ENCODE measurements at regions not wholly inside any gene's neighbourhood (a gene's known extent, or its start where the extent isn't known, plus 50 kb on each side); places are given as distances from the start of the nearest gene placed in this dataset.

DNA sequence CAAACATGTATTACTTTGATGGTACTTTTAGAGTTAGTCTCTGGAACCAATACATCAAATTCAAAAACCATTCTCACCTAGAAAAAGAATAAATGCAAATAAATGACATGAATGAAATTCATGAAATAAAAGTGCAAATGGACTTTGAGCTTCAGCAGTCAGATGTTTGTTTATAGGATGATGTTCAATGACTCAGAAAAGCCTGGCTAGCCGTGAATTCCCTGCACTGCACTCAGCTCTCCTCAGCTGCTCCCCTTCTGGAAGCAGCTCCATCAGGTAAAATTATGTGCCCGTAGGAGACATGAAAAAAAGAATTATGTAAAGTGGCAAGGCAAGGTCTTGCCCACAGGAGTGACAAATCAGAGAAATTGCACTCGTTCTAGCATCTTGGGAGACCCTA, 390.6 kb downstream of the GPM6A start:
- intact Hi-C loops (cut with DNase I; ENCODE audit: low total_unique reads): no loop called here
- Histone ChIP-seq H3K36me3 (no peaks in the 10 kb centered on the region), H3K9me3 (peaks cover 0 to 7% (median 0%) of the 10 kb centered on the region in 3 donors), H3K27me3 (no peaks in the 10 kb centered on the region), H3K4me1 (peaks cover 0 to 30% (median 0%) of the 10 kb centered on the region in 4 donors), H3K27ac (no peak overlapping the region), H3K4me3 (no peak overlapping the region)
- DNase-seq: no peak
- TF ChIP-seq, protein P1, sequence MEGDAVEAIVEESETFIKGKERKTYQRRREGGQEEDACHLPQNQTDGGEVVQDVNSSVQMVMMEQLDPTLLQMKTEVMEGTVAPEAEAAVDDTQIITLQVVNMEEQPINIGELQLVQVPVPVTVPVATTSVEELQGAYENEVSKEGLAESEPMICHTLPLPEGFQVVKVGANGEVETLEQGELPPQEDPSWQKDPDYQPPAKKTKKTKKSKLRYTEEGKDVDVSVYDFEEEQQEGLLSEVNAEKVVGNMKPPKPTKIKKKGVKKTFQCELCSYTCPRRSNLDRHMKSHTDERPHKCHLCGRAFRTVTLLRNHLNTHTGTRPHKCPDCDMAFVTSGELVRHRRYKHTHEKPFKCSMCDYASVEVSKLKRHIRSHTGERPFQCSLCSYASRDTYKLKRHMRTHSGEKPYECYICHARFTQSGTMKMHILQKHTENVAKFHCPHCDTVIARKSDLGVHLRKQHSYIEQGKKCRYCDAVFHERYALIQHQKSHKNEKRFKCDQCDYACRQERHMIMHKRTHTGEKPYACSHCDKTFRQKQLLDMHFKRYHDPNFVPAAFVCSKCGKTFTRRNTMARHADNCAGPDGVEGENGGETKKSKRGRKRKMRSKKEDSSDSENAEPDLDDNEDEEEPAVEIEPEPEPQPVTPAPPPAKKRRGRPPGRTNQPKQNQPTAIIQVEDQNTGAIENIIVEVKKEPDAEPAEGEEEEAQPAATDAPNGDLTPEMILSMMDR (IDR thresholded peaks at IDR 0.05): no peak

DNA sequence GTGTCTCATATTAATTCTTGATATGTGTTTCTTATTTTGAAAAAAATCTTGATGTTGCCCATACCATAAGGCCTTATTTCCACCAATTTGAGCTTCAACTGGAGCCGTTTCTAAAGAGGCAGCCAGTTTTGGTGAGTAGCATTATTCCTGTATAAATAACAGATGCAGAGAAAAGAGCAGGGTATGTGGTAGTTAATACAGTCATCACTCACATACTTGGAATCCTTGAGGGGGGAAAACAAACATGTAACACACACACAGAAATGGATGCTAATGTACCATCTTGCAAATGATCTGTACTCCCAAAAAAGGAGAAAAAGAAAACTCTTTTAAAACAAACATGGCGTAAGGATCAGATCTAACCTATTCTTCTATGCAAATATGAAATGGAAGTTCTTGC, 389.7 kb downstream of the GPM6A start:
- TF ChIP-seq, protein P1 (IDR thresholded peaks at IDR 0.05): no peak
- Histone ChIP-seq H3K9me3 (no peaks in the 10 kb centered on the region), H3K4me1 (peaks cover 0 to 30% (median 0%) of the 10 kb centered on the region in 4 donors), H3K27me3 (no peaks in the 10 kb centered on the region), H3K27ac (no peak overlapping the region), H3K4me3 (no peak overlapping the region), H3K36me3 (no peaks in the 10 kb centered on the region)
- intact Hi-C loops (cut with DNase I; ENCODE audit: low total_unique reads): no loop called here
- DNase-seq: no peak

DNA sequence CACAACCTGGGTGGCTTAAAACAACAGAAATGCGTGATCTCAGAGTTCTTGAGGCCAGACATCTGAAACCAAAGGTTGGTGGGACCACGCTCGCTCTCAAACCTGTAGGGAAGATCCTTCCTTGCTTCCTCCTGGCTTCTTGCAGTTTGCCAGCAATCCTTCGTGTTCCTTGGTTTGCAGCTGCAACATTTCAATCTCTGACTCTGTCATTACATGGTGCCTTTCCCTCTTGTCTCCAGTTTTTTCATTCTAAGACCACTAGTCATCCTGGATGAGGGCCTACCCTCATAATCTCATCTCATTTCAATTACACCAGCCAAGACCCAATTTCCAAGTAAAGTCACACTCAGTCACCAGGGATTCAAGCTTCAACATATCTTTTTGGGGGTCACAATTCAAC, 388.0 kb downstream of the GPM6A start:
- no peaks in the 10 kb centered on the region for H3K9me3 ChIP-seq
- intact Hi-C loops (cut with DNase I; ENCODE audit: low total_unique reads): no loop called here
- H3K4me3 ChIP-seq: no peak overlapping the region
- H3K27me3 ChIP-seq: no peaks in the 10 kb centered on the region
- H3K4me1 ChIP-seq: peaks cover 0 to 23% (median 0%) of the 10 kb centered on the region in 4 donors
- no peaks in the 10 kb centered on the region for H3K36me3 ChIP-seq
- H3K27ac ChIP-seq: no peak overlapping the region
- TF ChIP-seq, protein P1 (IDR thresholded peaks at IDR 0.05): no peak
- no peak for DNase-seq

DNA sequence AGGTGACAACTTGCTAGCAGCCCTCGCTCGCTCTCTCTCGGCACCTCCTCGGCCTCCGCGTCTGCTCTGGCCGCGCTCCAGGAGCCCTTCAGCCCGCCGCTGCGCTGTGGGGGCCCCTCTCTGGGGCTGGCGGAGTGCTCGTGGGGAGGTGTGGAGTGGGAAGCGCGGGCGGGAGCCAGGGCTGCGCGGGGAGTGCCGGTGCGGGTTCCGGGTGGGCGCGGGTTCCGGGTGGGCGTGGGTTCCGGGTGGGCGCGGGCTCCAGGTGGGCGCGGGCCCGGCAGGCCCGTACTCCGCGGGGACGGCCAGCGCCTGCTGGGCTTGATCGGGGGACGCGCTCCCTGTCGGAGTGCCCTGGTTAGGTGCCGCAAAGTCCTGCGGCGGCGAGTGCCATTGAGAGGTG, 384.3 kb downstream of the GPM6A start:
- Histone ChIP-seq H3K27me3 (no peaks in the 10 kb centered on the region), H3K4me3 (peak overlapping the region in 1 of 2 donors; percentile 39), H3K36me3 (no peaks in the 10 kb centered on the region), H3K4me1 (no peaks in the 10 kb centered on the region), H3K9me3 (no peaks in the 10 kb centered on the region), H3K27ac (no peak overlapping the region)
- TF ChIP-seq, protein P1 (IDR thresholded peaks at IDR 0.05): no peak
- intact Hi-C loops (cut with DNase I; ENCODE audit: low total_unique reads): no loop called here
- DNase-seq: no peak

DNA sequence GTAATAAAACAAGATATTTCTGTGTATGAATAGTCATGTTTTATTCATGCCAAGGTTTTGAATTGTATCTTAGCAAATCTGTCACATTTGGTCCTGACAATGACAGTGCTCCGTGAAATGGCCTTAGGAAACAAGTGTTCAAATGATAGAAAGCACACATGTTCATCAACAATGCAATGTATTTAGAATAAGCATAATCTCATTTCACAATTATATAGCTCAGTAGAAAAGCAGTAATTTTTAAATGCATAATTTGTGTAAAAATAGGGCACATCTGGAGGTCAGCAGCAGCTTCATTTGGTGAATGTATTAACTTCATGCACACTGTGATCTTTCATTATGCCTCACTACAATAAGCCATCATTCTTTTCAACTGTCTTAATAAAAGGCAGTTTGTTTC, 380.4 kb downstream of the GPM6A start:
- DNase-seq: no peak
- TF ChIP-seq, protein P1 (IDR thresholded peaks at IDR 0.05): no peak
- H3K9me3 ChIP-seq: no peaks in the 10 kb centered on the region
- H3K27ac ChIP-seq: no peak overlapping the region
- H3K4me1 ChIP-seq: no peaks in the 10 kb centered on the region
- intact Hi-C loops (cut with DNase I; ENCODE audit: low total_unique reads): no loop called here
- H3K4me3 ChIP-seq: no peak overlapping the region
- no peaks in the 10 kb centered on the region for H3K36me3 ChIP-seq
- no peaks in the 10 kb centered on the region for H3K27me3 ChIP-seq

DNA sequence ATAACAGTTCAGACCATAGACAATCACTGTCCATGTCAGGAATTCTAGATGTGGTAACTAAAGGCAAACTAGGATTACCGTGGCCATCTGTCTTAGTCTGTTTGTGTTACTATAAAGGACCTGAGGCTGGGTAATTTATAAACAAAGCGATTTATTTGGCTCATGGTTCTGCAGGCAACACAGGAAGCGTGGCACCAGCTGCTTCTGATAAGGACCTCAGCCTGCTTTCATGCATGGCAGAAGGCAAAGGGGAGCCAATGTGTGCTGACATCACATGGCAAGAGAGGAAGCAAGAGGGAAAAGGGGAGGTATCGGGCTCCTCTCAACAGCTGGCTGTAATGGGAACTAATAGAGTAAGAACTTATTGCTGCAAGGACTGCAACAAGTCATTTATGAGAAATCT, 376.7 kb downstream of the GPM6A start:
- Histone ChIP-seq H3K4me1 (no peaks in the 10 kb centered on the region), H3K27me3 (no peaks in the 10 kb centered on the region), H3K27ac (no peak overlapping the region), H3K36me3 (no peaks in the 10 kb centered on the region), H3K9me3 (no peaks in the 10 kb centered on the region), H3K4me3 (no peak overlapping the region)
- intact Hi-C loops (cut with DNase I; ENCODE audit: low total_unique reads): no loop called here
- no peak for DNase-seq
- TF ChIP-seq, protein P1 (IDR thresholded peaks at IDR 0.05): no peak
